ENCODE measurements at regions not wholly inside any gene's neighbourhood (a gene's known extent, or its start where the extent isn't known, plus 50 kb on each side); places are given as distances from the start of the nearest gene placed in this dataset.

GRCh38 chr4:45732161-45732560 lies 391.7 kb downstream of the GABRG1 start:
- Histone ChIP-seq H3K27me3 (ENCODE audit: control insufficient read depth in 2 of 2, insufficient read depth in 2 of 2, low read length in 2 of 2) (no peaks in the 10 kb centered on the region), H3K27ac (ENCODE audit: low read depth in 2 of 2, low read length in 2 of 2) (no peak overlapping the region), H3K9ac (ENCODE audit: low read depth in 1 of 2, low read length in 2 of 2) (no peak overlapping the region), H3K4me3 (ENCODE audit: low read length in 2 of 2) (no peak overlapping the region), H3K36me3 (ENCODE audit: control insufficient read depth in 2 of 2, insufficient read depth in 2 of 2, low read length in 2 of 2) (no peaks in the 10 kb centered on the region), H3K4me1 (ENCODE audit: control insufficient read depth in 2 of 2, insufficient read depth in 2 of 2, low read length in 2 of 2) (no peaks in the 10 kb centered on the region), H3K9me3 (ENCODE audit: control insufficient read depth in 2 of 2, low read length in 2 of 2) (no peaks in the 10 kb centered on the region)

GRCh38 chr4:45716093-45716492 lies 407.8 kb downstream of the GABRG1 start:
- Histone ChIP-seq H3K27me3 (ENCODE audit: control insufficient read depth in 2 of 2, insufficient read depth in 2 of 2, low read length in 2 of 2) (no peaks in the 10 kb centered on the region), H3K9me3 (ENCODE audit: control insufficient read depth in 2 of 2, low read length in 2 of 2) (no peaks in the 10 kb centered on the region), H3K4me3 (ENCODE audit: low read length in 2 of 2) (no peak overlapping the region), H3K4me1 (ENCODE audit: control insufficient read depth in 2 of 2, insufficient read depth in 2 of 2, low read length in 2 of 2) (no peaks in the 10 kb centered on the region), H3K27ac (ENCODE audit: low read depth in 2 of 2, low read length in 2 of 2) (no peak overlapping the region), H3K9ac (ENCODE audit: low read depth in 1 of 2, low read length in 2 of 2) (no peak overlapping the region), H3K36me3 (ENCODE audit: control insufficient read depth in 2 of 2, insufficient read depth in 2 of 2, low read length in 2 of 2) (no peaks in the 10 kb centered on the region)

- no peaks in the 10 kb centered on the region for H3K9me3 ChIP-seq (ENCODE audit: control insufficient read depth in 2 of 2, low read length in 2 of 2)
- H3K4me1 ChIP-seq (ENCODE audit: control insufficient read depth in 2 of 2, insufficient read depth in 2 of 2, low read length in 2 of 2): no peaks in the 10 kb centered on the region
- H3K9ac ChIP-seq (ENCODE audit: low read depth in 1 of 2, low read length in 2 of 2): no peak overlapping the region
- no peak overlapping the region for H3K27ac ChIP-seq (ENCODE audit: low read depth in 2 of 2, low read length in 2 of 2)
- no peak overlapping the region for H3K4me3 ChIP-seq (ENCODE audit: low read length in 2 of 2)
- no peaks in the 10 kb centered on the region for H3K27me3 ChIP-seq (ENCODE audit: control insufficient read depth in 2 of 2, insufficient read depth in 2 of 2, low read length in 2 of 2)
- no peaks in the 10 kb centered on the region for H3K36me3 ChIP-seq (ENCODE audit: control insufficient read depth in 2 of 2, insufficient read depth in 2 of 2, low read length in 2 of 2)
Measured at GRCh38 chr4:45713996-45714395, 409.9 kb downstream of the GABRG1 start.

GRCh38 chr4:45701621-45702020 lies 422.2 kb downstream of the GABRG1 start:
- H3K27ac ChIP-seq (ENCODE audit: low read depth in 2 of 2, low read length in 2 of 2): no peak overlapping the region
- no peaks in the 10 kb centered on the region for H3K4me1 ChIP-seq (ENCODE audit: control insufficient read depth in 2 of 2, insufficient read depth in 2 of 2, low read length in 2 of 2)
- no peaks in the 10 kb centered on the region for H3K36me3 ChIP-seq (ENCODE audit: control insufficient read depth in 2 of 2, insufficient read depth in 2 of 2, low read length in 2 of 2)
- no peak overlapping the region for H3K4me3 ChIP-seq (ENCODE audit: low read length in 2 of 2)
- H3K9ac ChIP-seq (ENCODE audit: low read depth in 1 of 2, low read length in 2 of 2): no peak overlapping the region
- no peaks in the 10 kb centered on the region for H3K9me3 ChIP-seq (ENCODE audit: control insufficient read depth in 2 of 2, low read length in 2 of 2)
- no peaks in the 10 kb centered on the region for H3K27me3 ChIP-seq (ENCODE audit: control insufficient read depth in 2 of 2, insufficient read depth in 2 of 2, low read length in 2 of 2)

DNA sequence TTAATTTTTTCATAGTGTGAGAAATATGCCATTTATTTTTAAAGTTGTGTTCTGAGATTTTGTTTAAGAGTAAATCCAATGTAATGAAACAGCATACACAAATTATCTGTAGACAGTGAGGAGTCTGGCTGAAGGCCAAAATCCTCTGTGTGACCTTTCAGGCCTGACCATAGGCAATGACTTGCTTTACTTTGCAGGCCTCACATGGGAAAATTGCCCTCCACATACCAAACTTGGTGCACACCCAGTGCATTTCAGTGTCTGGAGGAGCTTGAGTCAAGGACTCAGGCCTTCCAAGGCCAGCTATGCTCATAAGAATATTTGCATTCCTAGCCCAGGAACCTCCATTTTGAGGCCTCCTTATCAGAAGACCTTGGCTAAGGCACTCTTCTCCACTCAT lies 430.1 kb downstream of the GABRG1 start:
- Histone ChIP-seq H3K4me3 (ENCODE audit: low read length in 2 of 2) (no peak overlapping the region), H3K36me3 (ENCODE audit: control insufficient read depth in 2 of 2, insufficient read depth in 2 of 2, low read length in 2 of 2) (no peaks in the 10 kb centered on the region), H3K4me1 (ENCODE audit: control insufficient read depth in 2 of 2, insufficient read depth in 2 of 2, low read length in 2 of 2) (no peaks in the 10 kb centered on the region), H3K9ac (ENCODE audit: low read depth in 1 of 2, low read length in 2 of 2) (no peak overlapping the region), H3K27me3 (ENCODE audit: control insufficient read depth in 2 of 2, insufficient read depth in 2 of 2, low read length in 2 of 2) (no peaks in the 10 kb centered on the region), H3K27ac (ENCODE audit: low read depth in 2 of 2, low read length in 2 of 2) (no peak overlapping the region), H3K9me3 (ENCODE audit: control insufficient read depth in 2 of 2, low read length in 2 of 2) (no peaks in the 10 kb centered on the region)

GRCh38 chr4:45692131-45692735 lies 431.6 kb downstream of the GABRG1 start:
- Histone ChIP-seq H3K27me3 (ENCODE audit: control insufficient read depth in 2 of 2, insufficient read depth in 2 of 2, low read length in 2 of 2) (no peaks in the 10 kb centered on the region), H3K36me3 (ENCODE audit: control insufficient read depth in 2 of 2, insufficient read depth in 2 of 2, low read length in 2 of 2) (no peaks in the 10 kb centered on the region), H3K4me1 (ENCODE audit: control insufficient read depth in 2 of 2, insufficient read depth in 2 of 2, low read length in 2 of 2) (no peaks in the 10 kb centered on the region)

DNA sequence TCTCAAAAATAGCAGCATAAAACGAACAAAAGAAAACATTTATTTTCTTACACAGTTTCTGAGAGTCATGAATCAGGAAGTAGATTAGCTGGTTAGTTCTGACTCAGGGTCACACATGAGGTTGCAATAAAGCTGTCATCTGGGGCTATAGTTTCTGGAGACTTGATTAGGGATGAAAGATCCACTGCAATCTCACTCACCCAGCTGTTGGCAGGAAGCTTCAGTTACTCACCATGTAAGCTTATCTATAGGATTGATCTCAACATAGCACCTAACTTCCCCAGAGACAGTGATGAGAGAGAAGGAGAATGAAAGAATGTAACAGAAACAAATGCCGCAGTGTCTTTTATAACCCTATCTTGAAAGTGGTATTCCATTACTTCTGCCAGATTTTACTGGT lies 435.5 kb downstream of the GABRG1 start:
- no peak overlapping the region for H3K9ac ChIP-seq (ENCODE audit: low read depth in 1 of 2, low read length in 2 of 2)
- H3K4me1 ChIP-seq (ENCODE audit: control insufficient read depth in 2 of 2, insufficient read depth in 2 of 2, low read length in 2 of 2): no peaks in the 10 kb centered on the region
- H3K27me3 ChIP-seq (ENCODE audit: control insufficient read depth in 2 of 2, insufficient read depth in 2 of 2, low read length in 2 of 2): no peaks in the 10 kb centered on the region
- no peaks in the 10 kb centered on the region for H3K36me3 ChIP-seq (ENCODE audit: control insufficient read depth in 2 of 2, insufficient read depth in 2 of 2, low read length in 2 of 2)
- no peak overlapping the region for H3K27ac ChIP-seq (ENCODE audit: low read depth in 2 of 2, low read length in 2 of 2)
- no peak overlapping the region for H3K4me3 ChIP-seq (ENCODE audit: low read length in 2 of 2)
- no peaks in the 10 kb centered on the region for H3K9me3 ChIP-seq (ENCODE audit: control insufficient read depth in 2 of 2, low read length in 2 of 2)

More at GRCh38 chr4:45692131-45692735, 431.6 kb downstream of the GABRG1 start:
- no peak overlapping the region for H3K4me3 ChIP-seq (ENCODE audit: low read length in 2 of 2)
- H3K9me3 ChIP-seq (ENCODE audit: control insufficient read depth in 2 of 2, low read length in 2 of 2): no peaks in the 10 kb centered on the region
- H3K9ac ChIP-seq (ENCODE audit: low read depth in 1 of 2, low read length in 2 of 2): no peak overlapping the region
- no peak overlapping the region for H3K27ac ChIP-seq (ENCODE audit: low read depth in 2 of 2, low read length in 2 of 2)

DNA sequence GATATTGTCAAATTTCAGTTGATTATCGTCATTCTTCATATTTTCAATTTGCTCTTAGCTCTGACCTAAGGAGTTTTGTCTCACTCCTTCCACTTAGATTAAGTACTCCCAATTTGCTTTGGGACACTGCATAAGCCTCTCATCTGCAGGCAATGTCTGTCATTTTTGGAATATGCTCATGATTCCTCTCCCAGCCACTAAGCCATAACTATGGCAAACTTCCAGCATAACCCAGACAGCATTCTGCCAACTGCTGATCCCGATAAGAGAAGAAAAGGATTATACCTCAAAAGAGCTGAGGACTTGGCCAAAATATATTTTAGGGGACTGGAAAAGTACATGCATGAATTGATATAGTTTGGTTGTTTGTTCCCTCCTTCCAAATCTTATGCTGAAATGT lies 444.4 kb downstream of the GABRG1 start:
- H3K27ac ChIP-seq (ENCODE audit: low read depth in 2 of 2, low read length in 2 of 2): no peak overlapping the region
- H3K27me3 ChIP-seq (ENCODE audit: control insufficient read depth in 2 of 2, insufficient read depth in 2 of 2, low read length in 2 of 2): no peaks in the 10 kb centered on the region
- no peaks in the 10 kb centered on the region for H3K9me3 ChIP-seq (ENCODE audit: control insufficient read depth in 2 of 2, low read length in 2 of 2)
- H3K4me3 ChIP-seq (ENCODE audit: low read length in 2 of 2): no peak overlapping the region
- no peaks in the 10 kb centered on the region for H3K36me3 ChIP-seq (ENCODE audit: control insufficient read depth in 2 of 2, insufficient read depth in 2 of 2, low read length in 2 of 2)
- H3K9ac ChIP-seq (ENCODE audit: low read depth in 1 of 2, low read length in 2 of 2): no peak overlapping the region
- no peaks in the 10 kb centered on the region for H3K4me1 ChIP-seq (ENCODE audit: control insufficient read depth in 2 of 2, insufficient read depth in 2 of 2, low read length in 2 of 2)

GRCh38 chr4:45668128-45668527 lies 455.7 kb downstream of the GABRG1 start:
- H3K27me3 ChIP-seq (ENCODE audit: control insufficient read depth in 2 of 2, insufficient read depth in 2 of 2, low read length in 2 of 2): no peaks in the 10 kb centered on the region
- H3K27ac ChIP-seq (ENCODE audit: low read depth in 2 of 2, low read length in 2 of 2): no peak overlapping the region
- no peak overlapping the region for H3K4me3 ChIP-seq (ENCODE audit: low read length in 2 of 2)
- no peaks in the 10 kb centered on the region for H3K9me3 ChIP-seq (ENCODE audit: control insufficient read depth in 2 of 2, low read length in 2 of 2)
- no peaks in the 10 kb centered on the region for H3K36me3 ChIP-seq (ENCODE audit: control insufficient read depth in 2 of 2, insufficient read depth in 2 of 2, low read length in 2 of 2)
- H3K9ac ChIP-seq (ENCODE audit: low read depth in 1 of 2, low read length in 2 of 2): no peak overlapping the region
- H3K4me1 ChIP-seq (ENCODE audit: control insufficient read depth in 2 of 2, insufficient read depth in 2 of 2, low read length in 2 of 2): no peaks in the 10 kb centered on the region

DNA sequence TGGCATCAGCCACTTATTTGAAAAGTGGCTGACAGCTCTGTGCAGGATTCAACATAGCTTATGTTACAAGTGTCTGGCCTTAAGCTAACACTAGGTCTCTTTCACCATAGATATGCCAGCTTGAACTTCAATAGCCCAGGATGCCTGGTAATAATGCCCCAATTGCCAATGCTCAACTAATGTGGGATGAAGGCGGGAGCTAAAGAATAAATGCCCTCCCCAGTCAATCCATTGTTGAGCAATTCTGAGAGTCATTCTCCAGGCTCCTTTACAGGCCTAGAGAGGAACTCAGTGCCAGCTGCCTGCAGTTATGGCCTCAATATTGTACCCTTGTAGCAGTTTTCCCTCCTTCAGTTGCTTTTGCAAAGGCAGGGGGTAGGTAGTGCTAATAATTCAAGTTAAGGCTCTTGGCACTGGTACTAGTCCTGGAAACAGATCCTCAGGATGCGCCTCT lies 460.2 kb downstream of the GABRG1 start:
- Histone ChIP-seq H3K27me3 (ENCODE audit: control insufficient read depth in 2 of 2, insufficient read depth in 2 of 2, low read length in 2 of 2) (no peaks in the 10 kb centered on the region), H3K4me3 (ENCODE audit: low read length in 2 of 2) (no peak overlapping the region), H3K9ac (ENCODE audit: low read depth in 1 of 2, low read length in 2 of 2) (no peak overlapping the region), H3K27ac (ENCODE audit: low read depth in 2 of 2, low read length in 2 of 2) (no peak overlapping the region), H3K4me1 (ENCODE audit: control insufficient read depth in 2 of 2, insufficient read depth in 2 of 2, low read length in 2 of 2) (no peaks in the 10 kb centered on the region), H3K36me3 (ENCODE audit: control insufficient read depth in 2 of 2, insufficient read depth in 2 of 2, low read length in 2 of 2) (no peaks in the 10 kb centered on the region), H3K9me3 (ENCODE audit: control insufficient read depth in 2 of 2, low read length in 2 of 2) (no peaks in the 10 kb centered on the region)

DNA sequence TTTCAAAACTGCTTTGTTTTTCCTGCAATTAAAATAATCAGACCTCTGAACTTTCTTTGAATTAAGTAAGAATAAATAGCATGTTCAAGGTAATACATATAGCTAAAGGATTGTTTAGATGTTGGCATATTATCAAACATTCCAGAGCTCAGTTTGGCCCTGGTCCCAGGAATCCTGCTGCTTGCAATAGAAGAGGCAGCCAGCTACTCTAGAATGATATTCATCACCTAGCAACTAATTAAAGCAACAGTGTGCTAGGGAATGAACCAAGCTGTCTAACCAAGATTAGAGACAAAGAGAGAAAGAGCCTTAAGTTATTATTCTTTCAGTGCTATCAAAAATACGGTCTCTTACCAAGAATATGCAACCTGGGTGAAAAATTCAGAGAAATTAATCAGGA lies 460.9 kb downstream of the GABRG1 start:
- H3K4me3 ChIP-seq (ENCODE audit: low read length in 2 of 2): no peak overlapping the region
- H3K9me3 ChIP-seq (ENCODE audit: control insufficient read depth in 2 of 2, low read length in 2 of 2): no peaks in the 10 kb centered on the region
- no peaks in the 10 kb centered on the region for H3K4me1 ChIP-seq (ENCODE audit: control insufficient read depth in 2 of 2, insufficient read depth in 2 of 2, low read length in 2 of 2)
- H3K9ac ChIP-seq (ENCODE audit: low read depth in 1 of 2, low read length in 2 of 2): no peak overlapping the region
- no peaks in the 10 kb centered on the region for H3K27me3 ChIP-seq (ENCODE audit: control insufficient read depth in 2 of 2, insufficient read depth in 2 of 2, low read length in 2 of 2)
- H3K36me3 ChIP-seq (ENCODE audit: control insufficient read depth in 2 of 2, insufficient read depth in 2 of 2, low read length in 2 of 2): no peaks in the 10 kb centered on the region
- H3K27ac ChIP-seq (ENCODE audit: low read depth in 2 of 2, low read length in 2 of 2): no peak overlapping the region

Measured in mucosa of rectum (tissue), 2 donors.